SK-N-SH (cell line): ENCODE measurements at regions not wholly inside any gene's neighbourhood (a gene's known extent, or its start where the extent isn't known, plus 50 kb on each side); places are given as distances from the start of the nearest gene placed in this dataset.

ENCODE experiments used
- CTCF ChIA-PET: fragments of 300-600, 350-600 bp; formaldehyde crosslinking; extraction: SDS; loops from one replicate; lab custom pipeline; 2021; lab: Yijun Ruan, JAX
- POLR2A ChIA-PET: fragments of 350-600 bp; sonication (Branson Sonifier 250); formaldehyde crosslinking; extraction: SDS; loops from one replicate; lab custom pipeline; 2020; ENCODE audit warnings: antibody characterized with exemption, inconsistent platforms; lab: Yijun Ruan, JAX
- DNase-seq: peaks from one replicate; pipeline ENCODE4 v3.0.0; 2012
- H2AFZ ChIP-seq: fragments of 200-600 bp; sonication (generic); 2 replicates; pipeline ENCODE4 v1.8.1; 2016; ENCODE audit warnings: antibody characterized with exemption, mild to moderate bottlenecking, low read depth
- H3F3A ChIP-seq: fragments of 200-600 bp; sonication (generic); replicated peaks from 2 replicates; pipeline ENCODE3; 2016; ENCODE audit warnings: antibody characterized with exemption, mild to moderate bottlenecking; ENCODE audit not compliant: insufficient read depth
- H3K27ac ChIP-seq, 2 experiments: fragments of 200-500 bp in 1 of 2; fragments of 200-600 bp in 1 of 2; sonication (Bioruptor generic) in 1 of 2; sonication (generic), shearing (Covaris generic) in 1 of 2; 2 replicates each; pipeline versions ENCODE4 v1.5.1 to v1.6.1; 2014 to 2016; ENCODE audit warnings: low read depth in 2 of 2, inconsistent platforms in 1 of 2, low read length in 1 of 2, mild to moderate bottlenecking in 1 of 2, mixed read lengths in 1 of 2
- H3K27me3 ChIP-seq: fragments of 200-600 bp; sonication (generic), shearing (Covaris generic); 2 replicates; pipeline ENCODE4 v1.6.1; 2016; ENCODE audit warnings: mixed run types; ENCODE audit not compliant: insufficient read depth
- H3K36me3 ChIP-seq, 2 experiments: fragments of 200-500 bp in 1 of 2; fragments of 200-600 bp in 1 of 2; sonication (Bioruptor generic) in 1 of 2; sonication (generic) in 1 of 2; replicated peaks in 1 of 2; 2 replicates each; pipeline versions ENCODE3 to v1.5.1; 2014 to 2016; ENCODE audit warnings: low read length in 1 of 2, mild to moderate bottlenecking in 1 of 2; ENCODE audit not compliant: insufficient read depth in 2 of 2, control insufficient read depth in 1 of 2
- H3K4me1 ChIP-seq, 2 experiments: fragments of 200-500 bp in 1 of 2; fragments of 200-600 bp in 1 of 2; sonication (Bioruptor generic) in 1 of 2; sonication (generic), shearing (Covaris generic) in 1 of 2; 2 replicates each; pipeline versions ENCODE4 v1.5.1 to v1.6.1; 2014 to 2016; ENCODE audit warnings: low read depth in 1 of 2, low read length in 1 of 2, mixed run types in 1 of 2; ENCODE audit not compliant: insufficient read depth in 2 of 2, control insufficient read depth in 1 of 2
- H3K4me2 ChIP-seq: fragments of 200-600 bp; sonication (generic), shearing (Covaris generic); 2 replicates; pipeline ENCODE4 v1.6.1; 2017; ENCODE audit warnings: mixed run types
- H3K4me3 ChIP-seq, 2 experiments: fragments of 200-500 bp in 1 of 2; fragments of 200-600 bp in 1 of 2; sonication (Bioruptor generic) in 1 of 2; sonication (generic), shearing (Covaris generic) in 1 of 2; 2 replicates each; pipeline versions ENCODE4 v1.5.1 to v1.8.1; 2014 to 2016; ENCODE audit warnings: low read depth in 2 of 2, inconsistent platforms in 1 of 2, low read length in 1 of 2, mild to moderate bottlenecking in 1 of 2, mixed read lengths in 1 of 2, moderate library complexity in 1 of 2
- H3K79me2 ChIP-seq: fragments of 200-600 bp; sonication (generic); 2 replicates; pipeline ENCODE4 v1.8.1; 2017; ENCODE audit warnings: mild to moderate bottlenecking; ENCODE audit not compliant: insufficient read depth
- H3K9ac ChIP-seq: fragments of 200-600 bp; sonication (generic); 2 replicates; pipeline ENCODE4 v1.6.1; 2017; ENCODE audit warnings: mixed run types
- H3K9me2 ChIP-seq: fragments of 200-600 bp; sonication (generic); 2 replicates; pipeline ENCODE4 v1.6.1; 2017; ENCODE audit warnings: mixed run types
- H3K9me3 ChIP-seq: fragments of 200-600 bp; sonication (generic); 2 replicates; pipeline ENCODE4 v1.6.1; 2017; ENCODE audit warnings: mixed run types, mild to moderate bottlenecking, moderate library complexity
- H4K20me1 ChIP-seq: fragments of 200-600 bp; sonication (generic); 2 replicates; pipeline ENCODE4 v1.6.1; 2017; ENCODE audit warnings: mild to moderate bottlenecking, mixed run types; ENCODE audit not compliant: insufficient read depth
- CHD2 ChIP-seq: fragments of 150-350 bp; IDR thresholded peaks from 2 replicates; pipeline ENCODE4 v1.6.1; 2018; ENCODE audit warnings: low read length; ENCODE audit not compliant: partially characterized antibody
- CTCF ChIP-seq: fragments of 200-600 bp; sonication (generic); IDR thresholded peaks from 2 replicates; pipeline ENCODE4 v1.6.1; 2017; ENCODE audit warnings: antibody characterized with exemption, mild to moderate bottlenecking, moderate library complexity
- ELF1 ChIP-seq: IDR thresholded peaks from 2 replicates; pipeline ENCODE4 v1.4.0; 2012
- EP300 ChIP-seq, 2 experiments: IDR thresholded peaks; 2 replicates each; pipeline versions ENCODE4 v1.4.0 to v1.6.1; 2012; ENCODE audit warnings: borderline replicate concordance in 1 of 2, low read depth in 1 of 2, low read length in 1 of 2
- FOXM1 ChIP-seq: IDR thresholded peaks from 2 replicates; pipeline ENCODE4 v1.4.0; 2012; ENCODE audit warnings: low read depth, mild to moderate bottlenecking
- MAX ChIP-seq: IDR thresholded peaks from 2 replicates; pipeline ENCODE4 v1.4.0; 2012; ENCODE audit warnings: low read depth
- RAD21 ChIP-seq: IDR thresholded peaks from 2 replicates; pipeline ENCODE4 v1.6.1; 2012; ENCODE audit warnings: mild to moderate bottlenecking, low read length
- SIN3A ChIP-seq: IDR thresholded peaks from 2 replicates; pipeline ENCODE4 v1.6.1; 2012; ENCODE audit warnings: low read depth, mild to moderate bottlenecking, low read length, moderate library complexity, borderline replicate concordance
- TCF12 ChIP-seq: IDR thresholded peaks from 2 replicates; pipeline ENCODE4 v1.4.0; 2012
- WGBS: methylation state at CpG from one replicate; pipeline ENCODE4 v1.1.6; 2017; ENCODE audit warnings: low lambda C conversion rate; 5-methylcytosine and 5-hydroxymethylcytosine counted together

GRCh38 chr2:145841973-145842372 lies 1322.1 kb upstream of the ZEB2 start:
- ChIA-PET CTCF (no interaction called here), POLR2A (no interaction called here)
- Histone ChIP-seq H3K9me3 (no peaks in the 10 kb centered on the region), H3K9me2 (no peaks in the 10 kb centered on the region), H3K4me1 (no peaks in the 10 kb centered on the region), H3K9ac (no peak overlapping the region), H3F3A (no peaks in the 10 kb centered on the region), H4K20me1 (no peaks in the 10 kb centered on the region), H2AFZ (no peak overlapping the region), H3K27me3 (no peaks in the 10 kb centered on the region), H3K4me3 (no peak overlapping the region), H3K36me3 (no peaks in the 10 kb centered on the region), H3K27ac (no peak overlapping the region), H3K4me2 (no peak overlapping the region), H3K79me2 (no peaks in the 10 kb centered on the region)
- 73% methylated on average over 3 of the region's 3 CpGs for WGBS
- TF ChIP-seq SIN3A = no peak
- no peak for DNase-seq

- Histone ChIP-seq H3K9me2 (no peaks in the 10 kb centered on the region; the same call in 1 of the 2 replicates), H3K36me3 (no peaks in the 10 kb centered on the region), H3K9me3 (no peaks in the 10 kb centered on the region), H3K4me3 (no peak overlapping the region), H3K9ac (no peak overlapping the region), H3K27ac (no peak overlapping the region), H3F3A (no peaks in the 10 kb centered on the region), H3K4me1 (no peaks in the 10 kb centered on the region), H3K27me3 (no peaks in the 10 kb centered on the region), H2AFZ (no peak overlapping the region), H3K79me2 (no peaks in the 10 kb centered on the region), H3K4me2 (no peak overlapping the region), H4K20me1 (no peaks in the 10 kb centered on the region)
- TF ChIP-seq CHD2 = no peak
- ChIA-PET POLR2A (no interaction called here), CTCF (no interaction called here)
- WGBS = 74% methylated on average over 3 of the region's 3 CpGs
- no peak for DNase-seq
These were observed 1317.1 kb upstream of the ZEB2 start for GRCh38 chr2:145836986-145837385.

GRCh38 chr2:145835665-145836064 lies 1315.7 kb upstream of the ZEB2 start:
- WGBS = 100% methylated on average over 1 of the region's 1 CpG
- POLR2A ChIA-PET = no interaction called here
- no peak overlapping the region for H3K9ac ChIP-seq

More at GRCh38 chr2:145835665-145836064, 1315.7 kb upstream of the ZEB2 start:
- CTCF ChIA-PET = no interaction called here
- TF ChIP-seq TCF12 (no peak), RAD21 (no peak), MAX (no peak), EP300 (IDR thresholded peaks at IDR 0.05; ENCODE audit: borderline replicate concordance in 1 of 2, low read depth in 1 of 2, low read length in 1 of 2) (no peak), CTCF (no peak), ELF1 (no peak), CHD2 (no peak), FOXM1 (no peak)
- no peaks in the 10 kb centered on the region for H3K36me3 ChIP-seq
- no peak overlapping the region for H3K27ac ChIP-seq
- no peaks in the 10 kb centered on the region for H3K4me1 ChIP-seq
- H3K4me3 ChIP-seq = no peak overlapping the region
- H2AFZ ChIP-seq = no peak overlapping the region
- H3K27me3 ChIP-seq = no peaks in the 10 kb centered on the region
- H3K79me2 ChIP-seq = no peaks in the 10 kb centered on the region
- H3F3A ChIP-seq = no peaks in the 10 kb centered on the region
- no peaks in the 10 kb centered on the region for H3K9me3 ChIP-seq
- no peak overlapping the region for H3K4me2 ChIP-seq
- H3K9me2 ChIP-seq = no peaks in the 10 kb centered on the region; the same call in 1 of the 2 replicates
- no peak for DNase-seq
- H4K20me1 ChIP-seq = no peaks in the 10 kb centered on the region
